ENCODE measurements at regions not wholly inside any gene's neighbourhood (a gene's known extent, or its start where the extent isn't known, plus 50 kb on each side); places are given as distances from the start of the nearest gene placed in this dataset.
A peak's percentile ranks its signal among the peaks of the same experiment; 100 is the strongest.

- ATAC-seq (ENCODE audit: low FRiP score in 2 of 2) (peak; percentile 8 to 35), DNase-seq (peak; percentile 44 to 81)
- Histone ChIP-seq H3K27me3 (no peaks in the 10 kb centered on the region), H3K9me3 (no peaks in the 10 kb centered on the region), H3K4me3 (peak overlapping the region; percentile 8 to 39 (median 20)), H3K36me3 (no peaks in the 10 kb centered on the region), H3K4me1 (peaks cover 3 to 24% (median 13%) of the 10 kb centered on the region in 4 donors), H3K27ac (peak overlapping the region; percentile 76 to 88 (median 82))
- TF ChIP-seq EP300 (IDR thresholded peaks at IDR 0.05) (no peak), POLR2A (IDR thresholded peaks at IDR 0.05) (peak in 2 of 4 donors; percentile 11 to 17), POLR2AphosphoS5 (IDR thresholded peaks at IDR 0.05) (peak in 1 of 2 donors; percentile 47)
- 54 to 62% methylated on average over 26 to 35 of the region's 35 CpGs for WGBS, 2 donors
Observed at GRCh38 chr21:43361493-43362296, 65.2 kb downstream of the SIK1 start.

- Histone ChIP-seq H3K4me1 (peaks cover 3 to 24% (median 13%) of the 10 kb centered on the region in 4 donors), H3K9me3 (no peaks in the 10 kb centered on the region), H3K27me3 (no peaks in the 10 kb centered on the region), H3K27ac (peak overlapping the region; percentile 76 to 88 (median 82)), H3K4me3 (peak overlapping the region in 1 of 4 donors; percentile 31), H3K36me3 (no peaks in the 10 kb centered on the region)
- ATAC-seq (ENCODE audit: low FRiP score in 2 of 2) (no peak), DNase-seq (peak in 1 of 2 donors; percentile 70)
- TF ChIP-seq POLR2A (IDR thresholded peaks at IDR 0.05), result no peak
- TF ChIP-seq EP300 (IDR thresholded peaks at IDR 0.05), result no peak
- TF ChIP-seq POLR2AphosphoS5 (IDR thresholded peaks at IDR 0.05), result no peak
- no peak for TF ChIP-seq CTCF (IDR thresholded peaks at IDR 0.05)
- WGBS, 2 donors, result 51 to 69% methylated on average over 10 of the region's 10 CpGs
Observed at GRCh38 chr21:43361127-43361492, 65.8 kb downstream of the SIK1 start.

- peak overlapping the region; percentile 76 to 88 (median 82) for H3K27ac ChIP-seq
- no peak for TF ChIP-seq CTCF (IDR thresholded peaks at IDR 0.05)
- no peak for TF ChIP-seq POLR2AphosphoS5 (IDR thresholded peaks at IDR 0.05)
- no peak for TF ChIP-seq POLR2A (IDR thresholded peaks at IDR 0.05)
- no peak for TF ChIP-seq EP300 (IDR thresholded peaks at IDR 0.05)
- H3K9me3 ChIP-seq, result no peaks in the 10 kb centered on the region
- no peak overlapping the region for H3K4me3 ChIP-seq
- peak in 1 of 2 donors; percentile 75 for DNase-seq
- H3K27me3 ChIP-seq, result no peaks in the 10 kb centered on the region
- H3K4me1 ChIP-seq, result peaks cover 3 to 24% (median 13%) of the 10 kb centered on the region in 4 donors
- WGBS, 2 donors, result 93 to 99% methylated on average over 27 of the region's 32 CpGs
- ATAC-seq (ENCODE audit: low FRiP score in 2 of 2), result no peak
- no peaks in the 10 kb centered on the region for H3K36me3 ChIP-seq
Observed at GRCh38 chr21:43360441-43361126, 66.3 kb downstream of the SIK1 start.

GRCh38 chr21:43358940-43359822 is 67.8 kb downstream of the SIK1 start:
- Histone ChIP-seq H3K27me3 (no peaks in the 10 kb centered on the region), H3K36me3 (no peaks in the 10 kb centered on the region), H3K4me1 (peaks cover 1 to 24% (median 13%) of the 10 kb centered on the region in 4 donors), H3K9me3 (no peaks in the 10 kb centered on the region), H3K27ac (no peak overlapping the region), H3K4me3 (no peak overlapping the region)
- ATAC-seq (ENCODE audit: low FRiP score in 2 of 2) (no peak), DNase-seq (peak in 1 of 2 donors; percentile 68)
- TF ChIP-seq CTCF (IDR thresholded peaks at IDR 0.05) (no peak), POLR2AphosphoS5 (IDR thresholded peaks at IDR 0.05) (no peak), EP300 (IDR thresholded peaks at IDR 0.05) (no peak), POLR2A (IDR thresholded peaks at IDR 0.05) (no peak)
- WGBS, 2 donors, result 81% methylated on average over 24 to 28 of the region's 28 CpGs
